Mucosa of descending colon (tissue), 3 donors: ENCODE measurements at regions not wholly inside any gene's neighbourhood (a gene's known extent, or its start where the extent isn't known, plus 50 kb on each side); places are given as distances from the start of the nearest gene placed in this dataset.

ENCODE experiments used
- ATAC-seq: fragments of 200-7000 bp; cut with Tn5 transposase; one replicate; pipeline ENCODE4 v1.9.1; 2020; ENCODE audit warnings: mild to moderate bottlenecking, moderate library complexity
- DNase-seq, 3 donors: peaks; one replicate each; pipeline ENCODE4 v3.0.0-alpha.2; 2020
- H3K36me3 ChIP-seq: fragments of 200-600 bp; one replicate; pipeline ENCODE4 v1.8.0; 2021; ENCODE audit warnings: low read depth, mild to moderate bottlenecking
- H3K4me1 ChIP-seq: fragments of 200-600 bp; one replicate; pipeline ENCODE4 v1.8.0; 2021; ENCODE audit warnings: low read depth, mild to moderate bottlenecking
- H3K4me3 ChIP-seq: fragments of 200-600 bp; one replicate; pipeline ENCODE4 v1.8.0; 2021; ENCODE audit warnings: mild to moderate bottlenecking
- H3K9me3 ChIP-seq: fragments of 200-600 bp; one replicate; pipeline ENCODE4 v1.8.0; 2021; ENCODE audit warnings: mild to moderate bottlenecking
- CTCF ChIP-seq: fragments of 200-600 bp; IDR thresholded peaks from one replicate; pipeline ENCODE4 v1.8.0; 2022; ENCODE audit warnings: antibody characterized with exemption, mild to moderate bottlenecking
- intact Hi-C, 2 donors: fragments of 100-400 bp; cut with DNase I in 1 of 2; cut with micrococcal nuclease in 1 of 2; formaldehyde crosslinking; loops; one replicate each; pipeline versions ENCODE4 v1.11.0 to v1.11.1; 2022; cut with DNase I, micrococcal nuclease
- donor health status: DM: no; HTN: no; CAD: no; lungs with moderate emphysema.
- donor health status: DM: no; HTN: no; CAD: no.
- donor health status: DM: no; HTN: yes; CAD: no.

DNA sequence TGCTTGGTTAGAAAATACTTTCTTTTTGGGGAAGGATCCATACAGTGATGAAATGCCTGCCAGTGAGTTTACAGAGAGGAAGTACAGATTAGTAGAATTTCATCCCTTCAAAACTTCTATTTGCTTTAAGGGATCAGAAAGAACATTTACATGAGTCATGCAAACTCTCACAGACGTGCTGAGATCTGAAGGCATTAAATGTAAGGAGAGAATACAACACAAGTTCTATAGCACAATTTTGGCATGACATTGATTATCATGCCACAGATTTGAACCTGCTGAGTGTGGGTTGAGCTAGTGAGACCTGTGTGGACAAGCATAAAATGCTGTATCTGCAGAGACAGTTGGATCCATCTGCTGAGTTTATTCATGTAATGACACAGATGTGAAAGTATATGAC lies 613.6 kb upstream of the SEMA6A start:
- H3K4me3 ChIP-seq = no peak overlapping the region
- ATAC-seq (no peak), DNase-seq (no peak)
- TF ChIP-seq CTCF = no peak
- H3K36me3 ChIP-seq = no peaks in the 10 kb centered on the region
- H3K4me1 ChIP-seq = no peaks in the 10 kb centered on the region
- intact Hi-C loops = no loop called here
- no peaks in the 10 kb centered on the region for H3K9me3 ChIP-seq

- H3K4me1 ChIP-seq = no peaks in the 10 kb centered on the region
These were observed 612.1 kb upstream of the SEMA6A start for GRCh38 chr5:117186751-117187150.

GRCh38 chr5:117183326-117183725 lies 608.7 kb upstream of the SEMA6A start:
- no peaks in the 10 kb centered on the region for H3K4me1 ChIP-seq
- no peak overlapping the region for H3K4me3 ChIP-seq
- no peaks in the 10 kb centered on the region for H3K36me3 ChIP-seq
- intact Hi-C loops = no loop called here
- TF ChIP-seq CTCF = no peak
- H3K9me3 ChIP-seq = no peaks in the 10 kb centered on the region
- DNase-seq = no peak
- ATAC-seq = no peak

More at GRCh38 chr5:117186751-117187150, 612.1 kb upstream of the SEMA6A start:
- no peak for DNase-seq
- intact Hi-C loops = no loop called here
- Histone ChIP-seq H3K36me3 (no peaks in the 10 kb centered on the region), H3K4me3 (no peak overlapping the region), H3K9me3 (no peaks in the 10 kb centered on the region)
- ATAC-seq = no peak
- no peak for TF ChIP-seq CTCF

GRCh38 chr5:117182104-117182503 lies 607.5 kb upstream of the SEMA6A start:
- no peak overlapping the region for H3K4me3 ChIP-seq
- intact Hi-C loops = no loop called here
- no peak for DNase-seq
- no peaks in the 10 kb centered on the region for H3K4me1 ChIP-seq
- ATAC-seq = no peak
- H3K9me3 ChIP-seq = no peaks in the 10 kb centered on the region
- H3K36me3 ChIP-seq = no peaks in the 10 kb centered on the region
- no peak for TF ChIP-seq CTCF

DNA sequence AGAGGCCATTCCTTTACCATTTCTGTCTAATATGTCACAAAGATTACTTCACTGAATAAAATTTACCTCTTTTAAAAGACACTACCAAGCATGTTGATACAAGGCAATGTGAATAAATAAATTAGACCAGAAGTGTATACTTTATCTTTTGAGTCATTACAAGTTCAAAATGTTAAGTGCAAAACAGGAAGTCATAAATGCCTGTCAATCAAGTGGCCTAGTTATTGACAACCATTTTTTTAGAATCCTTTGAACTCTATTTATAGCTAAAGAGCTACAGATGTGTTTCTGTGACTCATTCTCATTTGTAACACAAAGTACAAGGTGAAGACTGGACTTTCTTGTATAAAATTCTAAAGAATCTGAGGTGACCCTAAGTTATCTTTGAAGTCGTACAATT lies 602.7 kb upstream of the SEMA6A start:
- no peak for DNase-seq
- TF ChIP-seq CTCF = no peak
- Histone ChIP-seq H3K4me3 (no peak overlapping the region), H3K36me3 (no peaks in the 10 kb centered on the region), H3K9me3 (no peaks in the 10 kb centered on the region), H3K4me1 (no peaks in the 10 kb centered on the region)
- no peak for ATAC-seq
- intact Hi-C loops = no loop called here

DNA sequence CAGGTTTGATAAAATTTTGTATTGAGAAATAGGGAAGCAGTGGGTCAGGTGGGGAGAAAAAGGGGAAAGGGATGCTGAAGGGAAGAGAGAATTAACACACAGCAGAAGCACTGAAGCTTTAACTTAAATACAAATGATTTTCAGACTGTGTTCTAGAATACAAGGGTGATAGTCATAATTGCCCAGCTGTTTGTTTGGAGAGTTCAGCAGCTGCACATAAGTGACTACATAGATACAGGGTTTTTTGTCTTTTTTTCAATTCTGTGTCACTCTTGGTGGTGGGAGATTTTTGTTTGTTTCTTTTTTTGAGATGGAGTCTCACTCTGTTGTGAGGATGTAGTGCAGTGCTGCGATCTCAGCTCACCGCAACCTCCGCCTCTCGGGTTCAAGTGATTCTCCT lies 590.4 kb upstream of the SEMA6A start:
- DNase-seq = no peak
- no peak for ATAC-seq
- Histone ChIP-seq H3K4me1 (no peaks in the 10 kb centered on the region), H3K4me3 (no peak overlapping the region), H3K36me3 (no peaks in the 10 kb centered on the region), H3K9me3 (no peaks in the 10 kb centered on the region)
- intact Hi-C loops = no loop called here
- TF ChIP-seq CTCF = no peak
